HCT116 (cell line): ENCODE measurements at regions not wholly inside any gene's neighbourhood (a gene's known extent, or its start where the extent isn't known, plus 50 kb on each side); places are given as distances from the start of the nearest gene placed in this dataset.
A peak's percentile ranks its signal among the peaks of the same experiment; 100 is the strongest.

Experiments
- ATAC-seq: fragments of 200-7000 bp; cut with Tn5 transposase; 2 replicates; pipeline ENCODE4 v1.9.1; 2020; ENCODE audit warnings: mild to moderate bottlenecking, moderate library complexity
- BruUV-seq: library from RNA; stranded (reverse); fragments of 400-500 nt; replicated peaks from 2 replicates; lab custom pipeline; 2021; lab: Mats Ljungman, UMichigan
- CTCF ChIA-PET: fragments of 300-600 bp; sonication (Branson Sonifier 250); formaldehyde crosslinking; loops from one replicate; lab custom pipeline; 2021; ENCODE audit warnings: antibody characterized with exemption; lab: Charles Lee
- POLR2A ChIA-PET: fragments of 300-600, 350-600 bp; sonication (Branson Sonifier 250); formaldehyde crosslinking; loops from one replicate; lab custom pipeline; 2021; ENCODE audit warnings: antibody characterized with exemption; lab: Charles Lee
- RAD21 ChIA-PET, 2 experiments: fragments of 300-600 bp; sonication (Branson Sonifier 250); formaldehyde crosslinking; loops; one replicate each; lab custom pipeline; 2023; ENCODE audit warnings: low total read pairs in 2 of 2; ENCODE audit not compliant: uncharacterized antibody in 2 of 2, unreplicated experiment in 2 of 2, low non-redundant PET in 1 of 2; lab: Charles Lee
- DNase-seq: peaks from one replicate; pipeline ENCODE4 v3.0.0-alpha.2; 2010; ENCODE audit warnings: low read depth, low spot score
- H2AFZ ChIP-seq: fragments of 200-600 bp; shearing (Covaris generic), sonication (generic); 2 replicates; pipeline ENCODE4 v1.6.1; 2017; ENCODE audit warnings: low read depth, mixed run types, mixed read lengths, antibody characterized with exemption, low read length; ENCODE audit not compliant: poor library complexity, severe bottlenecking
- H3K27ac ChIP-seq: 2 replicates; pipeline ENCODE4 v1.5.1; 2012; ENCODE audit warnings: low read depth, low read length
- H3K27me3 ChIP-seq: fragments of 200-600 bp; sonication (generic); 2 replicates; pipeline ENCODE4 v1.6.1; 2016; ENCODE audit warnings: mixed run types, low read length, mixed read lengths; ENCODE audit not compliant: insufficient read depth
- H3K36me3 ChIP-seq, 2 experiments: fragments of 200-500 bp in 1 of 2; fragments of 200-600 bp in 1 of 2; sonication (Bioruptor generic) in 1 of 2; sonication (generic) in 1 of 2; 2 replicates each; pipeline versions ENCODE4 v1.5.1 to v1.6.1; 2014 to 2016; ENCODE audit warnings: low read length in 2 of 2, inconsistent platforms in 1 of 2, mixed read lengths in 1 of 2, mixed run types in 1 of 2; ENCODE audit not compliant: insufficient read depth in 2 of 2, control insufficient read depth in 1 of 2
- H3K4me1 ChIP-seq, 2 experiments: fragments of 200-600 bp in 1 of 2; sonication (generic) in 1 of 2; 2 replicates each; pipeline versions ENCODE4 v1.5.1 to v1.6.1; 2012 to 2017; ENCODE audit warnings: low read length in 2 of 2, inconsistent platforms in 1 of 2, mild to moderate bottlenecking in 1 of 2, mixed read lengths in 1 of 2, mixed run types in 1 of 2, moderate library complexity in 1 of 2; ENCODE audit not compliant: insufficient read depth in 2 of 2, control insufficient read depth in 1 of 2
- H3K4me2 ChIP-seq: fragments of 200-600 bp; sonication (generic); 2 replicates; pipeline ENCODE4 v1.6.1; 2017; ENCODE audit warnings: mixed run types, low read length, mixed read lengths
- H3K4me3 ChIP-seq, 2 experiments: fragments of 200-600 bp in 1 of 2; sonication (generic) in 1 of 2; replicated peaks in 1 of 2; 2 replicates each; pipeline ENCODE4 v1.5.1; 2011 to 2016; ENCODE audit warnings: low read length in 2 of 2, control low read depth in 1 of 2, low read depth in 1 of 2, mild to moderate bottlenecking in 1 of 2, mixed read lengths in 1 of 2, mixed run types in 1 of 2
- H3K79me2 ChIP-seq: fragments of 200-600 bp; sonication (generic); 2 replicates; pipeline ENCODE4 v1.6.1; 2017; ENCODE audit warnings: mild to moderate bottlenecking, mixed run types, low read length, moderate library complexity, mixed read lengths; ENCODE audit not compliant: insufficient read depth
- H3K9ac ChIP-seq: fragments of 200-600 bp; sonication (generic); 2 replicates; pipeline ENCODE4 v1.6.1; 2016; ENCODE audit warnings: low read length, mixed read lengths
- H3K9me2 ChIP-seq: fragments of 200-600 bp; sonication (generic), shearing (Covaris generic); 2 replicates; pipeline ENCODE4 v1.6.1; 2017; ENCODE audit warnings: mixed run types, mild to moderate bottlenecking, moderate library complexity; ENCODE audit not compliant: insufficient read depth
- H3K9me3 ChIP-seq, 2 experiments: fragments of 200-500 bp in 1 of 2; fragments of 200-600 bp in 1 of 2; sonication (Bioruptor generic) in 1 of 2; sonication (generic) in 1 of 2; 2 replicates each; pipeline ENCODE4 v1.6.1; 2014 to 2017; ENCODE audit warnings: low read length in 2 of 2, mixed read lengths in 2 of 2, inconsistent platforms in 1 of 2, low read depth in 1 of 2, mild to moderate bottlenecking in 1 of 2, mixed run types in 1 of 2, moderate library complexity in 1 of 2; ENCODE audit not compliant: control insufficient read depth in 1 of 2, insufficient read depth in 1 of 2
- H4K20me1 ChIP-seq: fragments of 200-600 bp; sonication (generic), shearing (Covaris generic); 2 replicates; pipeline ENCODE4 v1.6.1; 2017; ENCODE audit warnings: mixed run types, mild to moderate bottlenecking, moderate library complexity; ENCODE audit not compliant: insufficient read depth
- ATF3 ChIP-seq: IDR thresholded peaks from 2 replicates; pipeline ENCODE4 v1.6.1; 2012
- EGR1 ChIP-seq: IDR thresholded peaks from 2 replicates; pipeline ENCODE4 v1.6.1; 2012; ENCODE audit warnings: low read depth
- EZH2 ChIP-seq: fragments of 200-600 bp; sonication (generic); IDR thresholded peaks from 2 replicates; pipeline ENCODE4 v1.6.1; 2017; ENCODE audit warnings: antibody characterized with exemption, mixed run types
- FOSL1 ChIP-seq: IDR thresholded peaks from 2 replicates; pipeline ENCODE4 v1.6.1; 2012; ENCODE audit warnings: low read depth
- POLR2AphosphoS5 ChIP-seq: IDR thresholded peaks from 2 replicates; pipeline ENCODE4 v1.6.1; 2011; ENCODE audit warnings: mild to moderate bottlenecking, low read depth, low read length, moderate library complexity
- RAD21 ChIP-seq: IDR thresholded peaks from 2 replicates; pipeline ENCODE4 v1.6.1; 2012; ENCODE audit warnings: low read depth, mild to moderate bottlenecking
- SP1 ChIP-seq: IDR thresholded peaks from 2 replicates; pipeline ENCODE4 v1.6.1; 2012; ENCODE audit warnings: low read depth
- TCF7L2 ChIP-seq: IDR thresholded peaks from 2 replicates; pipeline ENCODE4 v1.7.0; 2011; ENCODE audit warnings: borderline replicate concordance, inconsistent platforms; ENCODE audit not compliant: insufficient read depth, insufficient read length; ENCODE audit errors: extremely low read depth
- YY1 ChIP-seq: IDR thresholded peaks from 2 replicates; pipeline ENCODE4 v1.6.1; 2011; ENCODE audit warnings: low read length, low read depth, moderate library complexity, mild to moderate bottlenecking; ENCODE audit not compliant: insufficient replicate concordance; ENCODE audit errors: extremely low read depth
- ZBTB33 ChIP-seq: IDR thresholded peaks from 2 replicates; pipeline ENCODE4 v1.6.1; 2011; ENCODE audit warnings: mild to moderate bottlenecking, low read length, moderate library complexity; ENCODE audit not compliant: insufficient replicate concordance; ENCODE audit errors: extremely low read depth
- ZFX ChIP-seq: fragments of 450-650 bp; IDR thresholded peaks from 2 replicates; pipeline ENCODE4 v1.6.1; 2017
- ZNF274 ChIP-seq: fragments of 200-500 bp; sonication (Bioruptor generic); IDR thresholded peaks from 2 replicates; pipeline ENCODE4 v1.6.1; 2014; ENCODE audit warnings: mild to moderate bottlenecking, low read depth, low read length, inconsistent platforms
- intact Hi-C: fragments of 100-400 bp; cut with micrococcal nuclease; formaldehyde crosslinking; loops from 2 replicates; pipeline ENCODE4 v1.10.0; 2022

GRCh38 chr10:60578217-60578616 is 188.5 kb upstream of the ANK3 start:
- no peaks in the 10 kb centered on the region for H3K9me2 ChIP-seq
- intact Hi-C loops: no loop called here
- DNase-seq (no peak), ATAC-seq (no peak)
- peak overlapping the region; percentile 19; the same call in 1 of the 2 replicates for H3K4me2 ChIP-seq
- no peak overlapping the region for H3K27ac ChIP-seq
- no TSS peak for BruUV-seq
- H3K9me3 ChIP-seq: no peaks in the 10 kb centered on the region
- ChIA-PET POLR2A (no interaction called here), RAD21 (no interaction called here), CTCF (no interaction called here)
- no peaks in the 10 kb centered on the region for H4K20me1 ChIP-seq
- H3K79me2 ChIP-seq: no peaks in the 10 kb centered on the region
- no peak overlapping the region for H3K4me3 ChIP-seq
- no peak for TF ChIP-seq YY1
- no peak for TF ChIP-seq ZNF274
- no peak for TF ChIP-seq EZH2
- no peak for TF ChIP-seq EGR1
- TF ChIP-seq POLR2AphosphoS5: no peak
- no peak for TF ChIP-seq FOSL1
- H3K27me3 ChIP-seq: no peaks in the 10 kb centered on the region
- H3K4me1 ChIP-seq: peaks cover 0 to 10% of the 10 kb centered on the region in 2 experiments; a peak in 3 of 4 replicates
- no peak overlapping the region for H3K9ac ChIP-seq
- H3K36me3 ChIP-seq: no peaks in the 10 kb centered on the region
- no peak overlapping the region for H2AFZ ChIP-seq

GRCh38 chr10:60576130-60577069 is 186.7 kb upstream of the ANK3 start:
- CTCF ChIA-PET: no interaction called here
- Histone ChIP-seq H3K4me1 (peaks cover 0 to 10% of the 10 kb centered on the region in 2 experiments; a peak in 3 of 4 replicates), H3K9ac (no peak overlapping the region), H3K27me3 (no peaks in the 10 kb centered on the region), H4K20me1 (no peaks in the 10 kb centered on the region), H3K36me3 (no peaks in the 10 kb centered on the region), H2AFZ (no peak overlapping the region), H3K4me3 (no peak overlapping the region), H3K27ac (no peak overlapping the region), H3K9me2 (no peaks in the 10 kb centered on the region), H3K79me2 (no peaks in the 10 kb centered on the region), H3K9me3 (no peaks in the 10 kb centered on the region), H3K4me2 (no peak overlapping the region)
- POLR2A ChIA-PET: no interaction called here
- intact Hi-C loops: no loop called here
- RAD21 ChIA-PET: no interaction called here
- ATAC-seq (no peak), DNase-seq (no peak)
- BruUV-seq: no TSS peak
- TF ChIP-seq RAD21: no peak
- no peak for TF ChIP-seq EZH2
- no peak for TF ChIP-seq SP1
- TF ChIP-seq ZBTB33: no peak
- TF ChIP-seq ZFX: no peak
- TF ChIP-seq ZNF274: no peak
- no peak for TF ChIP-seq EGR1
- TF ChIP-seq ATF3: no peak
- TF ChIP-seq POLR2AphosphoS5: no peak
- TF ChIP-seq TCF7L2: no peak
- no peak for TF ChIP-seq FOSL1
